ENCODE measurements at regions not wholly inside any gene's neighbourhood (a gene's known extent, or its start where the extent isn't known, plus 50 kb on each side); places are given as distances from the start of the nearest gene placed in this dataset.

- TF ChIP-seq CTCF (IDR thresholded peaks at IDR 0.05; ENCODE audit: low read depth, low read length) = no peak
- no peak overlapping the region for H3K4me3 ChIP-seq (ENCODE audit: low read depth, low read length)
Measured at GRCh38 chr1:30629501-30629900, 93.9 kb downstream of the MATN1 start.

- no peak overlapping the region for H3K4me3 ChIP-seq (ENCODE audit: low read depth, low read length)
- no peak for TF ChIP-seq CTCF (IDR thresholded peaks at IDR 0.05; ENCODE audit: low read depth, low read length)
Measured at GRCh38 chr1:30627994-30628393, 95.4 kb downstream of the MATN1 start.

GRCh38 chr1:30627206-30627605 is 96.2 kb downstream of the MATN1 start:
- H3K4me3 ChIP-seq (ENCODE audit: low read depth, low read length) = no peak overlapping the region
- TF ChIP-seq CTCF (IDR thresholded peaks at IDR 0.05; ENCODE audit: low read depth, low read length) = no peak

GRCh38 chr1:30623431-30623830 is 100.0 kb downstream of the MATN1 start:
- no peak for TF ChIP-seq CTCF (IDR thresholded peaks at IDR 0.05; ENCODE audit: low read depth, low read length)

GRCh38 chr1:30619619-30620018 is 103.8 kb downstream of the MATN1 start:
- no peak for TF ChIP-seq CTCF (IDR thresholded peaks at IDR 0.05; ENCODE audit: low read depth, low read length)
- H3K4me3 ChIP-seq (ENCODE audit: low read depth, low read length) = no peak overlapping the region

More at GRCh38 chr1:30623431-30623830, 100.0 kb downstream of the MATN1 start:
- H3K4me3 ChIP-seq (ENCODE audit: low read depth, low read length) = no peak overlapping the region

- H3K4me3 ChIP-seq (ENCODE audit: low read depth, low read length) = no peak overlapping the region
- no peak for TF ChIP-seq CTCF (IDR thresholded peaks at IDR 0.05; ENCODE audit: low read depth, low read length)
Measured at GRCh38 chr1:30618335-30618747, 105.0 kb downstream of the MATN1 start.

GRCh38 chr1:30616759-30617158 is 106.6 kb downstream of the MATN1 start:
- no peak overlapping the region for H3K4me3 ChIP-seq (ENCODE audit: low read depth, low read length)
- no peak for TF ChIP-seq CTCF (IDR thresholded peaks at IDR 0.05; ENCODE audit: low read depth, low read length)

Data from WI38 (cell line).